B cell (primary cell): ENCODE measurements at regions not wholly inside any gene's neighbourhood (a gene's known extent, or its start where the extent isn't known, plus 50 kb on each side); places are given as distances from the start of the nearest gene placed in this dataset.

ENCODE experiments used
- ATAC-seq: fragments of 200-7000 bp; cut with Tn5 transposase; one replicate; pipeline ENCODE4 v1.10.0; 2021; ENCODE audit warnings: low read depth, mild to moderate bottlenecking, moderate number of reproducible peaks, moderate library complexity
- CTCF ChIA-PET: fragments of 350-600 bp; sonication (Branson Sonifier 250); formaldehyde crosslinking; loops from one replicate; lab custom pipeline; 2021; ENCODE audit warnings: antibody characterized with exemption, inconsistent platforms; lab: Charles Lee
- POLR2A ChIA-PET: fragments of 350-600 bp; sonication (Branson Sonifier 250); formaldehyde crosslinking; loops from one replicate; lab custom pipeline; 2021; ENCODE audit warnings: antibody characterized with exemption; lab: Charles Lee
- DNase-seq: peaks from one replicate; pipeline ENCODE4 v3.0.0; 2013
- H2AFZ ChIP-seq: 2 replicates; pipeline ENCODE4 v1.6.1; 2012; ENCODE audit warnings: mild to moderate bottlenecking, low read depth, low read length; ENCODE audit not compliant: insufficient read depth, poor library complexity, severe bottlenecking
- H3K27ac ChIP-seq, 2 donors: 1 replicate in 1 of 2; 2 replicates in 1 of 2; pipeline ENCODE4 v1.5.1; 2012 to 2013; ENCODE audit warnings: low read length in 2 of 2, mild to moderate bottlenecking in 2 of 2, moderate library complexity in 1 of 2
- H3K27me3 ChIP-seq, 4 experiments: fragments of 200-600 bp in 1 of 4; sonication (generic) in 1 of 4; replicated peaks in 1 of 4; 1 replicate in 2 of 4; 2 replicates in 2 of 4; pipeline versions ENCODE4 v1.6.1 to v1.7.0; 2013 to 2016; ENCODE audit warnings: low read length in 3 of 4, mild to moderate bottlenecking in 2 of 4, mixed read lengths in 1 of 4, moderate library complexity in 1 of 4; ENCODE audit not compliant: insufficient read depth in 4 of 4, control insufficient read depth in 3 of 4; ENCODE audit errors: control extremely low read depth in 1 of 4
- H3K36me3 ChIP-seq, 2 experiments: replicated peaks in 1 of 2; 1 replicate in 1 of 2; 2 replicates in 1 of 2; pipeline versions ENCODE4 v1.6.1 to v1.7.1; 2013; ENCODE audit warnings: low read length in 1 of 2; ENCODE audit not compliant: insufficient read depth in 2 of 2, control insufficient read depth in 1 of 2; ENCODE audit errors: control extremely low read depth in 1 of 2, extremely low read depth in 1 of 2
- H3K4me1 ChIP-seq, 2 donors: fragments of 200-600 bp in 1 of 2; sonication (generic) in 1 of 2; 1 replicate in 1 of 2; 2 replicates in 1 of 2; pipeline versions ENCODE4 v1.5.1 to v1.6.1; 2013 to 2017; ENCODE audit warnings: low read length in 2 of 2; ENCODE audit not compliant: control insufficient read depth in 2 of 2, insufficient read depth in 2 of 2
- H3K4me2 ChIP-seq: replicated peaks from 2 replicates; pipeline ENCODE3; 2012; ENCODE audit warnings: mild to moderate bottlenecking, low read depth, low read length; ENCODE audit not compliant: poor library complexity, severe bottlenecking
- H3K4me3 ChIP-seq, 5 experiments: fragments of 200-600 bp in 1 of 5; sonication (generic) in 1 of 5; 1 replicate in 3 of 5; 2 replicates in 2 of 5; pipeline versions ENCODE4 v1.5.1 to v1.7.0; 2011 to 2016; ENCODE audit warnings: low read length in 4 of 5, mild to moderate bottlenecking in 4 of 5, low read depth in 2 of 5, control low read depth in 1 of 5, moderate library complexity in 1 of 5; ENCODE audit not compliant: insufficient read depth in 1 of 5; ENCODE audit errors: control extremely low read depth in 1 of 5, extremely low read depth in 1 of 5
- H3K79me2 ChIP-seq: fragments of 200-600 bp; sonication (generic); one replicate; pipeline ENCODE4 v1.6.0; 2016; ENCODE audit warnings: low read length; ENCODE audit not compliant: control insufficient read depth, insufficient read depth
- H3K9ac ChIP-seq: fragments of 200-600 bp; sonication (generic); 2 replicates; pipeline ENCODE4 v1.6.1; 2017; ENCODE audit warnings: mild to moderate bottlenecking, low read length, moderate library complexity
- H3K9me3 ChIP-seq, 3 donors: one replicate each; pipeline versions ENCODE4 v1.6.1 to v1.7.1; 2013; ENCODE audit warnings: low read length in 2 of 3; ENCODE audit not compliant: control insufficient read depth in 2 of 3, insufficient read depth in 1 of 3; ENCODE audit errors: control extremely low read depth in 1 of 3
- H4K20me1 ChIP-seq: 2 replicates; pipeline ENCODE4 v1.6.0; 2012; ENCODE audit warnings: mild to moderate bottlenecking, low read length; ENCODE audit not compliant: insufficient read depth, control insufficient read depth, poor library complexity, severe bottlenecking
- H3K27ac Mint-ChIP-seq: one replicate; pipeline ENCODE4 v1.8.0; 2021; ENCODE audit warnings: mixed read lengths
- H3K27me3 Mint-ChIP-seq: one replicate; pipeline ENCODE4 v1.8.0; 2021; ENCODE audit warnings: mixed read lengths
- H3K4me1 Mint-ChIP-seq: one replicate; pipeline ENCODE4 v1.8.0; 2021; ENCODE audit warnings: mixed read lengths
- H3K4me3 Mint-ChIP-seq: one replicate; pipeline ENCODE4 v1.8.0; 2021; ENCODE audit warnings: mixed read lengths
- H3K9me3 Mint-ChIP-seq: one replicate; pipeline ENCODE4 v1.8.0; 2022; ENCODE audit warnings: mixed read lengths; ENCODE audit not compliant: insufficient read depth
- EZH2 ChIP-seq: IDR thresholded peaks from 2 replicates; pipeline ENCODE4 v1.6.1; 2012; ENCODE audit warnings: borderline replicate concordance, low read depth, mild to moderate bottlenecking, moderate library complexity, low read length; ENCODE audit not compliant: insufficient read depth, poor library complexity, severe bottlenecking
- WGBS: methylation state at CpG from one replicate; pipeline ENCODE4 v1.1.5; 2013; ENCODE audit warnings: missing lambda C conversion rate; ENCODE audit not compliant: insufficient coverage; 5-methylcytosine and 5-hydroxymethylcytosine counted together
- intact Hi-C: fragments of 100-400 bp; cut with micrococcal nuclease; formaldehyde crosslinking; loops from one replicate; pipeline ENCODE4 v1.10.0; 2022
- TF ChIP-seq, protein P1 (sequence below): fragments of 200-600 bp; IDR thresholded peaks from one replicate; pipeline ENCODE4 v1.8.0; 2022; ENCODE audit warnings: antibody characterized with exemption, mild to moderate bottlenecking

GRCh38 chr14:99042381-99043266 lies 229.4 kb downstream of the BCL11B start:
- no peaks in the 10 kb centered on the region for H3K27me3 Mint-ChIP-seq

GRCh38 chr14:99043267-99043615 lies 228.8 kb downstream of the BCL11B start:
- no peak overlapping the region for H3K4me3 Mint-ChIP-seq
- Histone ChIP-seq H3K27me3 (no peaks in the 10 kb centered on the region), H4K20me1 (no peaks in the 10 kb centered on the region), H3K9ac (no peak overlapping the region), H3K4me3 (no peak overlapping the region), H3K27ac (no peak overlapping the region), H3K79me2 (no peaks in the 10 kb centered on the region), H3K9me3 (peaks cover 0 to 40% (median 0%) of the 10 kb centered on the region in 3 donors), H3K36me3 (no peaks in the 10 kb centered on the region), H2AFZ (no peak overlapping the region), H3K4me2 (no peak overlapping the region), H3K4me1 (no peaks in the 10 kb centered on the region)
- no peaks in the 10 kb centered on the region for H3K4me1 Mint-ChIP-seq
- ATAC-seq (no peak), DNase-seq (no peak)
- H3K27ac Mint-ChIP-seq = no peak overlapping the region
- TF ChIP-seq, protein P1, sequence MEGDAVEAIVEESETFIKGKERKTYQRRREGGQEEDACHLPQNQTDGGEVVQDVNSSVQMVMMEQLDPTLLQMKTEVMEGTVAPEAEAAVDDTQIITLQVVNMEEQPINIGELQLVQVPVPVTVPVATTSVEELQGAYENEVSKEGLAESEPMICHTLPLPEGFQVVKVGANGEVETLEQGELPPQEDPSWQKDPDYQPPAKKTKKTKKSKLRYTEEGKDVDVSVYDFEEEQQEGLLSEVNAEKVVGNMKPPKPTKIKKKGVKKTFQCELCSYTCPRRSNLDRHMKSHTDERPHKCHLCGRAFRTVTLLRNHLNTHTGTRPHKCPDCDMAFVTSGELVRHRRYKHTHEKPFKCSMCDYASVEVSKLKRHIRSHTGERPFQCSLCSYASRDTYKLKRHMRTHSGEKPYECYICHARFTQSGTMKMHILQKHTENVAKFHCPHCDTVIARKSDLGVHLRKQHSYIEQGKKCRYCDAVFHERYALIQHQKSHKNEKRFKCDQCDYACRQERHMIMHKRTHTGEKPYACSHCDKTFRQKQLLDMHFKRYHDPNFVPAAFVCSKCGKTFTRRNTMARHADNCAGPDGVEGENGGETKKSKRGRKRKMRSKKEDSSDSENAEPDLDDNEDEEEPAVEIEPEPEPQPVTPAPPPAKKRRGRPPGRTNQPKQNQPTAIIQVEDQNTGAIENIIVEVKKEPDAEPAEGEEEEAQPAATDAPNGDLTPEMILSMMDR = no peak
- no peak for TF ChIP-seq EZH2
- peaks cover 12% of the 10 kb centered on the region for H3K9me3 Mint-ChIP-seq
- no peaks in the 10 kb centered on the region for H3K27me3 Mint-ChIP-seq
- intact Hi-C loops = no loop called here
- 89% methylated on average over 4 of the region's 5 CpGs for WGBS
- POLR2A ChIA-PET = no interaction called here
- CTCF ChIA-PET = no interaction called here

More at GRCh38 chr14:99042381-99043266, 229.4 kb downstream of the BCL11B start:
- H3K27me3 ChIP-seq = no peaks in the 10 kb centered on the region
- ChIA-PET POLR2A (no interaction called here), CTCF (no interaction called here)
- peaks cover 0 to 46% (median 0%) of the 10 kb centered on the region in 3 donors for H3K9me3 ChIP-seq
- no peak overlapping the region for H3K9ac ChIP-seq
- no peak overlapping the region for H2AFZ ChIP-seq
- TF ChIP-seq EZH2 = no peak
- TF ChIP-seq, protein P1 = no peak
- H3K4me3 Mint-ChIP-seq = no peak overlapping the region
- H3K4me3 ChIP-seq = no peak overlapping the region
- no peaks in the 10 kb centered on the region for H3K36me3 ChIP-seq
- peaks cover 12% of the 10 kb centered on the region for H3K9me3 Mint-ChIP-seq
- H3K27ac ChIP-seq = no peak overlapping the region
- H3K4me1 Mint-ChIP-seq = no peaks in the 10 kb centered on the region
- no peaks in the 10 kb centered on the region for H3K4me1 ChIP-seq
- intact Hi-C loops = no loop called here
- DNase-seq (no peak), ATAC-seq (no peak)
- H3K27ac Mint-ChIP-seq = no peak overlapping the region
- 94% methylated on average over 9 of the region's 19 CpGs for WGBS
- no peaks in the 10 kb centered on the region for H3K79me2 ChIP-seq
- no peaks in the 10 kb centered on the region for H4K20me1 ChIP-seq
- H3K4me2 ChIP-seq = no peak overlapping the region
